Testis (tissue), 2 donors: ENCODE measurements at regions not wholly inside any gene's neighbourhood (a gene's known extent, or its start where the extent isn't known, plus 50 kb on each side); places are given as distances from the start of the nearest gene placed in this dataset.

ENCODE experiments used
- POLR2A ChIP-seq: fragments of 450-650 bp; IDR thresholded peaks from one replicate; pipeline ENCODE4 v1.6.1; 2017; ENCODE audit warnings: antibody characterized with exemption, mild to moderate bottlenecking, moderate library complexity
- TF ChIP-seq, protein P1 (sequence below), 3 experiments: fragments of 450-650 bp in 2 of 3; fragments of 200-600 bp in 1 of 3; sonication (generic) in 1 of 3; IDR thresholded peaks; one replicate each; pipeline ENCODE4 v1.5.1; 2016 to 2019; ENCODE audit warnings: antibody characterized with exemption in 3 of 3, mild to moderate bottlenecking in 2 of 3, moderate library complexity in 1 of 3

DNA sequence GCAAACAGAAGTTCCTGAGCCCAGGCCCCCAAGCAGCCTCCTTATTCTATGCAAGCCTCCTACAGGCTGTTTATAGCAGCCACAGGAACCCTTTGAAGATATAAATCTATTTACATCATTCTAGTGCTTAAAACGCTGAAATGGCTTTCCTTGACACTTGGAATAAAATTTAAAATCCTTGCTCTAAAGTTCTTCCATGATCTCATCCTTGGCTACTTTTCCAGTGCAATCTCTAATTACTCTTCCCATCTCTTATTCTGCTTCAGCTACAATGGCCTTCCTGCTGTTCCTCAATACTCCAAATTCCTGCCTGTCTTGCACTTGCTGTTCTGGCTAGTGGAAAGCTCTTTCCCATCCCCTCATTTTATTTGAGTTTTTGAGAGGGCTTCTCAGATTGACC lies 634.2 kb upstream of the NR3C2 start:
- TF ChIP-seq, protein P1, sequence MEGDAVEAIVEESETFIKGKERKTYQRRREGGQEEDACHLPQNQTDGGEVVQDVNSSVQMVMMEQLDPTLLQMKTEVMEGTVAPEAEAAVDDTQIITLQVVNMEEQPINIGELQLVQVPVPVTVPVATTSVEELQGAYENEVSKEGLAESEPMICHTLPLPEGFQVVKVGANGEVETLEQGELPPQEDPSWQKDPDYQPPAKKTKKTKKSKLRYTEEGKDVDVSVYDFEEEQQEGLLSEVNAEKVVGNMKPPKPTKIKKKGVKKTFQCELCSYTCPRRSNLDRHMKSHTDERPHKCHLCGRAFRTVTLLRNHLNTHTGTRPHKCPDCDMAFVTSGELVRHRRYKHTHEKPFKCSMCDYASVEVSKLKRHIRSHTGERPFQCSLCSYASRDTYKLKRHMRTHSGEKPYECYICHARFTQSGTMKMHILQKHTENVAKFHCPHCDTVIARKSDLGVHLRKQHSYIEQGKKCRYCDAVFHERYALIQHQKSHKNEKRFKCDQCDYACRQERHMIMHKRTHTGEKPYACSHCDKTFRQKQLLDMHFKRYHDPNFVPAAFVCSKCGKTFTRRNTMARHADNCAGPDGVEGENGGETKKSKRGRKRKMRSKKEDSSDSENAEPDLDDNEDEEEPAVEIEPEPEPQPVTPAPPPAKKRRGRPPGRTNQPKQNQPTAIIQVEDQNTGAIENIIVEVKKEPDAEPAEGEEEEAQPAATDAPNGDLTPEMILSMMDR (IDR thresholded peaks at IDR 0.05) = no peak
- TF ChIP-seq POLR2A = no peak
